SK-N-SH (cell line): ENCODE measurements at regions not wholly inside any gene's neighbourhood (a gene's known extent, or its start where the extent isn't known, plus 50 kb on each side); places are given as distances from the start of the nearest gene placed in this dataset.

Experiments used
- CTCF ChIA-PET: fragments of 300-600, 350-600 bp; formaldehyde crosslinking; extraction: SDS; loops from one replicate; lab custom pipeline; 2021; lab: Yijun Ruan, JAX
- POLR2A ChIA-PET: fragments of 350-600 bp; sonication (Branson Sonifier 250); formaldehyde crosslinking; extraction: SDS; loops from one replicate; lab custom pipeline; 2020; ENCODE audit warnings: antibody characterized with exemption, inconsistent platforms; lab: Yijun Ruan, JAX
- DNase-seq: peaks from one replicate; pipeline ENCODE4 v3.0.0; 2012
- H2AFZ ChIP-seq: fragments of 200-600 bp; sonication (generic); 2 replicates; pipeline ENCODE4 v1.8.1; 2016; ENCODE audit warnings: antibody characterized with exemption, mild to moderate bottlenecking, low read depth
- H3F3A ChIP-seq: fragments of 200-600 bp; sonication (generic); replicated peaks from 2 replicates; pipeline ENCODE3; 2016; ENCODE audit warnings: antibody characterized with exemption, mild to moderate bottlenecking; ENCODE audit not compliant: insufficient read depth
- H3K27ac ChIP-seq, 2 experiments: fragments of 200-500 bp in 1 of 2; fragments of 200-600 bp in 1 of 2; sonication (Bioruptor generic) in 1 of 2; sonication (generic), shearing (Covaris generic) in 1 of 2; 2 replicates each; pipeline versions ENCODE4 v1.5.1 to v1.6.1; 2014 to 2016; ENCODE audit warnings: low read depth in 2 of 2, inconsistent platforms in 1 of 2, low read length in 1 of 2, mild to moderate bottlenecking in 1 of 2, mixed read lengths in 1 of 2
- H3K27me3 ChIP-seq: fragments of 200-600 bp; sonication (generic), shearing (Covaris generic); 2 replicates; pipeline ENCODE4 v1.6.1; 2016; ENCODE audit warnings: mixed run types; ENCODE audit not compliant: insufficient read depth
- H3K36me3 ChIP-seq, 2 experiments: fragments of 200-500 bp in 1 of 2; fragments of 200-600 bp in 1 of 2; sonication (Bioruptor generic) in 1 of 2; sonication (generic) in 1 of 2; replicated peaks in 1 of 2; 2 replicates each; pipeline versions ENCODE3 to v1.5.1; 2014 to 2016; ENCODE audit warnings: low read length in 1 of 2, mild to moderate bottlenecking in 1 of 2; ENCODE audit not compliant: insufficient read depth in 2 of 2, control insufficient read depth in 1 of 2
- H3K4me1 ChIP-seq, 2 experiments: fragments of 200-500 bp in 1 of 2; fragments of 200-600 bp in 1 of 2; sonication (Bioruptor generic) in 1 of 2; sonication (generic), shearing (Covaris generic) in 1 of 2; 2 replicates each; pipeline versions ENCODE4 v1.5.1 to v1.6.1; 2014 to 2016; ENCODE audit warnings: low read depth in 1 of 2, low read length in 1 of 2, mixed run types in 1 of 2; ENCODE audit not compliant: insufficient read depth in 2 of 2, control insufficient read depth in 1 of 2
- H3K4me2 ChIP-seq: fragments of 200-600 bp; sonication (generic), shearing (Covaris generic); 2 replicates; pipeline ENCODE4 v1.6.1; 2017; ENCODE audit warnings: mixed run types
- H3K4me3 ChIP-seq, 2 experiments: fragments of 200-500 bp in 1 of 2; fragments of 200-600 bp in 1 of 2; sonication (Bioruptor generic) in 1 of 2; sonication (generic), shearing (Covaris generic) in 1 of 2; 2 replicates each; pipeline versions ENCODE4 v1.5.1 to v1.8.1; 2014 to 2016; ENCODE audit warnings: low read depth in 2 of 2, inconsistent platforms in 1 of 2, low read length in 1 of 2, mild to moderate bottlenecking in 1 of 2, mixed read lengths in 1 of 2, moderate library complexity in 1 of 2
- H3K79me2 ChIP-seq: fragments of 200-600 bp; sonication (generic); 2 replicates; pipeline ENCODE4 v1.8.1; 2017; ENCODE audit warnings: mild to moderate bottlenecking; ENCODE audit not compliant: insufficient read depth
- H3K9ac ChIP-seq: fragments of 200-600 bp; sonication (generic); 2 replicates; pipeline ENCODE4 v1.6.1; 2017; ENCODE audit warnings: mixed run types
- H3K9me2 ChIP-seq: fragments of 200-600 bp; sonication (generic); 2 replicates; pipeline ENCODE4 v1.6.1; 2017; ENCODE audit warnings: mixed run types
- H3K9me3 ChIP-seq: fragments of 200-600 bp; sonication (generic); 2 replicates; pipeline ENCODE4 v1.6.1; 2017; ENCODE audit warnings: mixed run types, mild to moderate bottlenecking, moderate library complexity
- H4K20me1 ChIP-seq: fragments of 200-600 bp; sonication (generic); 2 replicates; pipeline ENCODE4 v1.6.1; 2017; ENCODE audit warnings: mild to moderate bottlenecking, mixed run types; ENCODE audit not compliant: insufficient read depth
- CTCF ChIP-seq: fragments of 200-600 bp; sonication (generic); IDR thresholded peaks from 2 replicates; pipeline ENCODE4 v1.6.1; 2017; ENCODE audit warnings: antibody characterized with exemption, mild to moderate bottlenecking, moderate library complexity
- EP300 ChIP-seq, 2 experiments: IDR thresholded peaks; 2 replicates each; pipeline versions ENCODE4 v1.4.0 to v1.6.1; 2012; ENCODE audit warnings: borderline replicate concordance in 1 of 2, low read depth in 1 of 2, low read length in 1 of 2
- FOXJ3 ChIP-seq: sonication (generic); formaldehyde crosslinking; IDR thresholded peaks from 2 replicates; pipeline ENCODE4 v1.5.1; 2020; ENCODE audit warnings: mild to moderate bottlenecking, missing genetic modification reagents
- GATA2 ChIP-seq: sonication (generic); formaldehyde crosslinking; IDR thresholded peaks from 2 replicates; pipeline ENCODE4 v1.5.0; 2020; ENCODE audit warnings: mild to moderate bottlenecking, missing genetic modification reagents
- JUND ChIP-seq: IDR thresholded peaks from 2 replicates; pipeline ENCODE4 v1.4.0; 2012
- MAX ChIP-seq: IDR thresholded peaks from 2 replicates; pipeline ENCODE4 v1.4.0; 2012; ENCODE audit warnings: low read depth
- NFIC ChIP-seq: IDR thresholded peaks from 2 replicates; pipeline ENCODE4 v1.4.0; 2012; ENCODE audit warnings: borderline replicate concordance
- NRF1 ChIP-seq: IDR thresholded peaks from 2 replicates; pipeline ENCODE4 v1.6.1; 2012; ENCODE audit warnings: low read depth, mild to moderate bottlenecking, low read length
- POLR2AphosphoS5 ChIP-seq: IDR thresholded peaks from 2 replicates; pipeline ENCODE4 v1.6.1; 2012; ENCODE audit warnings: low read depth, low read length
- RAD21 ChIP-seq: IDR thresholded peaks from 2 replicates; pipeline ENCODE4 v1.6.1; 2012; ENCODE audit warnings: mild to moderate bottlenecking, low read length
- RFX5 ChIP-seq: IDR thresholded peaks from 2 replicates; pipeline ENCODE4 v1.6.1; 2012; ENCODE audit warnings: mild to moderate bottlenecking, improper control_type of control experiment, low read length
- RXRA ChIP-seq: IDR thresholded peaks from 2 replicates; pipeline ENCODE4 v1.4.0; 2012; ENCODE audit warnings: low read depth, mild to moderate bottlenecking, borderline replicate concordance
- SIN3A ChIP-seq: IDR thresholded peaks from 2 replicates; pipeline ENCODE4 v1.6.1; 2012; ENCODE audit warnings: low read depth, mild to moderate bottlenecking, low read length, moderate library complexity, borderline replicate concordance
- SMC3 ChIP-seq: IDR thresholded peaks from 2 replicates; pipeline ENCODE4 v1.6.1; 2012; ENCODE audit warnings: low read depth, low read length, improper control_type of control experiment
- TAF1 ChIP-seq: IDR thresholded peaks from 2 replicates; pipeline ENCODE4 v1.6.1; 2012; ENCODE audit warnings: low read depth, mild to moderate bottlenecking, low read length, moderate library complexity, borderline replicate concordance
- TCF12 ChIP-seq: IDR thresholded peaks from 2 replicates; pipeline ENCODE4 v1.4.0; 2012
- USF1 ChIP-seq: IDR thresholded peaks from 2 replicates; pipeline ENCODE4 v1.4.0; 2012; ENCODE audit warnings: low read depth, borderline replicate concordance
- ZBTB33 ChIP-seq: IDR thresholded peaks from 2 replicates; pipeline ENCODE4 v1.4.0; 2012; ENCODE audit warnings: low read depth, borderline replicate concordance
- WGBS: methylation state at CpG from one replicate; pipeline ENCODE4 v1.1.6; 2017; ENCODE audit warnings: low lambda C conversion rate; 5-methylcytosine and 5-hydroxymethylcytosine counted together

- no peak for TF ChIP-seq ZBTB33
- no peak for TF ChIP-seq EP300 (IDR thresholded peaks at IDR 0.05; ENCODE audit: borderline replicate concordance in 1 of 2, low read depth in 1 of 2, low read length in 1 of 2)
- no peak for TF ChIP-seq RXRA
- TF ChIP-seq JUND = no peak
Observed at GRCh38 chr9:80937645-80938044, 751.7 kb downstream of the TLE1 start (continued).

GRCh38 chr9:80934095-80934494 is 755.3 kb downstream of the TLE1 start:
- Histone ChIP-seq H3K36me3 (no peaks in the 10 kb centered on the region), H2AFZ (no peak overlapping the region), H3K9ac (no peak overlapping the region), H3K27me3 (no peaks in the 10 kb centered on the region), H3K4me2 (no peak overlapping the region), H3K79me2 (no peaks in the 10 kb centered on the region), H4K20me1 (no peaks in the 10 kb centered on the region), H3K27ac (no peak overlapping the region), H3F3A (no peaks in the 10 kb centered on the region), H3K9me2 (no peaks in the 10 kb centered on the region), H3K4me3 (no peak overlapping the region), H3K9me3 (no peaks in the 10 kb centered on the region), H3K4me1 (no peaks in the 10 kb centered on the region)
- DNase-seq = no peak
- no peak for TF ChIP-seq EP300 (IDR thresholded peaks at IDR 0.05; ENCODE audit: borderline replicate concordance in 1 of 2, low read depth in 1 of 2, low read length in 1 of 2)
- TF ChIP-seq SIN3A = no peak
- no peak for TF ChIP-seq SMC3
- 93% methylated on average over 3 of the region's 3 CpGs for WGBS
- ChIA-PET POLR2A (no interaction called here), CTCF (no interaction called here)

GRCh38 chr9:80932947-80933780 is 756.2 kb downstream of the TLE1 start:
- H3K9me2 ChIP-seq = no peaks in the 10 kb centered on the region
- no peaks in the 10 kb centered on the region for H3K36me3 ChIP-seq
- no peak overlapping the region for H3K4me3 ChIP-seq
- POLR2A ChIA-PET = no interaction called here
- TF ChIP-seq NFIC = no peak
- no peak for TF ChIP-seq RAD21
- TF ChIP-seq NRF1 = no peak
- no peak for TF ChIP-seq CTCF
- TF ChIP-seq TCF12 = no peak
- no peak for TF ChIP-seq RXRA
- no peak for TF ChIP-seq SIN3A
- TF ChIP-seq TAF1 = no peak
- no peak for TF ChIP-seq POLR2AphosphoS5
- no peak for TF ChIP-seq GATA2 (CRISPR knock-in tag)
- no peak for TF ChIP-seq RFX5
- TF ChIP-seq FOXJ3 (CRISPR knock-in tag) = no peak
- TF ChIP-seq USF1 = no peak
- TF ChIP-seq MAX = no peak
- TF ChIP-seq, all 33 proteins: peak for 0
- DNase-seq = no peak
- WGBS = 47% methylated on average over 7 of the region's 7 CpGs
- Histone ChIP-seq H3F3A (no peaks in the 10 kb centered on the region), H3K9ac (no peak overlapping the region), H3K79me2 (no peaks in the 10 kb centered on the region), H4K20me1 (no peaks in the 10 kb centered on the region), H2AFZ (no peak overlapping the region), H3K27me3 (no peaks in the 10 kb centered on the region), H3K9me3 (no peaks in the 10 kb centered on the region), H3K27ac (no peak overlapping the region), H3K4me1 (no peaks in the 10 kb centered on the region), H3K4me2 (no peak overlapping the region)
- CTCF ChIA-PET = no interaction called here
